Hepatocyte (in vitro differentiated cells): ENCODE measurements at regions not wholly inside any gene's neighbourhood (a gene's known extent, or its start where the extent isn't known, plus 50 kb on each side); places are given as distances from the start of the nearest gene placed in this dataset.

Experiments
- EZH2 ChIP-seq: fragments of 200-600 bp; sonication (generic); IDR thresholded peaks from 2 replicates; pipeline ENCODE4 v1.6.1; 2016; ENCODE audit warnings: antibody characterized with exemption, mild to moderate bottlenecking, borderline replicate concordance
- TF ChIP-seq, protein P1 (sequence below): fragments of 200-600 bp; sonication (generic); IDR thresholded peaks from 2 replicates; pipeline ENCODE4 v1.5.1; 2016; ENCODE audit warnings: antibody characterized with exemption, mild to moderate bottlenecking; ENCODE audit not compliant: poor library complexity

DNA sequence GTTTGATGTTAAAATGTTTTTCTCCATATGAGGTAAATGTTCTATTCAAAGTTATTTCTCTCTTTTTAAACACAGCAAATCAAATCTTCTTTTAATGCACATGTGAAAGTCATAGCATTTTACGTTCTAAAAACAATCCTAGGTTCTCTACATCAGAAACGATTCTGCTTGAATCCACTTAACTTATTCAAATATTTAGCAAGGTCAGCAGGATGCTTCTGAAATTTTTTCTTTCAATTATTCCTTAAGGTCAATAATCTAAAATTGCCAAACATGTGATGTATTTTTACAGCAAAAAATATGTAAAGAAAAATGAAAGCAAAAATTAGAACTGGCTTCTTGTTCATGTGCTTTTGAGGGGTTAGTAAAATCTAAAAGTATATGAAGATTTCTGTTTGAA lies 106.7 kb downstream of the TM2D1 start:
- TF ChIP-seq, protein P1, sequence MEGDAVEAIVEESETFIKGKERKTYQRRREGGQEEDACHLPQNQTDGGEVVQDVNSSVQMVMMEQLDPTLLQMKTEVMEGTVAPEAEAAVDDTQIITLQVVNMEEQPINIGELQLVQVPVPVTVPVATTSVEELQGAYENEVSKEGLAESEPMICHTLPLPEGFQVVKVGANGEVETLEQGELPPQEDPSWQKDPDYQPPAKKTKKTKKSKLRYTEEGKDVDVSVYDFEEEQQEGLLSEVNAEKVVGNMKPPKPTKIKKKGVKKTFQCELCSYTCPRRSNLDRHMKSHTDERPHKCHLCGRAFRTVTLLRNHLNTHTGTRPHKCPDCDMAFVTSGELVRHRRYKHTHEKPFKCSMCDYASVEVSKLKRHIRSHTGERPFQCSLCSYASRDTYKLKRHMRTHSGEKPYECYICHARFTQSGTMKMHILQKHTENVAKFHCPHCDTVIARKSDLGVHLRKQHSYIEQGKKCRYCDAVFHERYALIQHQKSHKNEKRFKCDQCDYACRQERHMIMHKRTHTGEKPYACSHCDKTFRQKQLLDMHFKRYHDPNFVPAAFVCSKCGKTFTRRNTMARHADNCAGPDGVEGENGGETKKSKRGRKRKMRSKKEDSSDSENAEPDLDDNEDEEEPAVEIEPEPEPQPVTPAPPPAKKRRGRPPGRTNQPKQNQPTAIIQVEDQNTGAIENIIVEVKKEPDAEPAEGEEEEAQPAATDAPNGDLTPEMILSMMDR: no peak
- TF ChIP-seq EZH2: no peak
